CD4-positive, alpha-beta T cell treated with Interleukin-15 for 4 hours (primary cell): ENCODE measurements at regions not wholly inside any gene's neighbourhood (a gene's known extent, or its start where the extent isn't known, plus 50 kb on each side); places are given as distances from the start of the nearest gene placed in this dataset.
A peak's percentile ranks its signal among the peaks of the same experiment; 100 is the strongest.

ENCODE experiments used
- DNase-seq: peaks from one replicate; pipeline ENCODE4 v3.0.0-alpha.2; 2020; ENCODE audit warnings: low spot score

DNA sequence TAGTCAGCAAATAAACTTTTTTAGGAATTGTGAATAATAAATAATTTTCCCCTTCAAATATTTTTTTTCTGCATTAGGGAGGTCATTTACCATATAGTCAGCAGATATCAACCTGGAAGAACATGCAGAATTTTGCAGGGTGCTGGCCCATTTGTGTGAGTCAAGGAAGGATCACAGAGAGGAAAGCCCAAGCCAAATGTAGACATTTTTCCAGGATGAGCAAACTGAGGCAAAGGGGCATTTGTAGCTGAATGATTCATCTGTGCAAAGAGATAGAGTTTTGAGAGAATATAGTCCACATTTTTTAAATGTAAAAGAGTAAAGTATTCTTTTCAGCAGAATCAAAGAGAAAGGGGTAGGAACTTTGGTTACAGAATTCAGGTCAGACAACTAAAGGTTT, 555.5 kb upstream of the MARCKS start:
- DNase-seq: no peak

- no peak for DNase-seq
Observed at GRCh38 chr6:113304116-113304515, 553.0 kb upstream of the MARCKS start.

DNA sequence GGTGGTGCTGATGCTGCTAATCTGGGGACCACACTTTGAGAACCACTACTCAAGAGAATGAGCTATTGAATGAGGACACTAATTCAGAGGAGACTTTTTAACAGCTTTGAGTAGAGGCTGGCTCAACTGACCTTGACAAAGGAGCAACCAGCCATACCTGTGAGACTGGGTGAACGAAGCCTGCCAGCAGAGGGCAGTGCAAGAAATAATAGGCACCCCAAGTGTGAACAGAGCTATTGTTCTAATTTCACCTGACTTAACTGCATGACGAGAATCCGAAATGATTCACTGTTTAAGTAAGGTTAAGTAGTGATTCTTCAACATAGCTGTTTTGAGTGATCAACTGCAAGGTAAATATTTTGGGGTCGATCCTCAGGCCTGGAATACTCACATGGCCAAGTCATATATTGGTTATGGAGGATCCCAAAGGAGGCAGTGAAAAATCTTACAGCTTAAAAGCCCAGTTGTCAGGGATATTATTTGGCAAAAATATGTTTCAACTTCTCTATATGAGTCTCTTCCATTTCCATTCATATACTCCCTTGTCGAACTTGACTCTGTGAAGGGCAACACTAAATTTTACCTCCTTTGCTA, 550.5 kb upstream of the MARCKS start:
- peak; percentile 23 for DNase-seq

DNA sequence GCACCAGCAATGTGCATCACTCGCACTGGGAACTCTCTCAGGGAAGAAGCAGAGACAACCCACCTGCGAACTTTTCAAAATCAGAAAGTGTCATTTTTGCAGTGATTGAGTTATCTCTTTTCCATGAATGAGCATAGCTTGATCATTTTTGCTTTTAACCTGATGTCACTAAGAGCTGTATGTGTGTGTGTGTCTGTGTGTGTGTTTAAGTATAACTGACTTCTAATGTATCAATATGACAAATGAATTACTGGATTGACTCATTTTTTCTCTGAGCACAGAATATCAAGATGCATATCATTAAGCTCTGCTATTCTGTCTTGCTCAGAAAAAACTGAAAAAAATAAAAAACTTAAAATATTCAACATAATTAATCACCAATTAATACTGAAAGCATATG, 548.9 kb upstream of the MARCKS start:
- DNase-seq: no peak

- DNase-seq: no peak
Observed at GRCh38 chr6:113313841-113314240, 543.3 kb upstream of the MARCKS start.

GRCh38 chr6:113315165-113315564, 542.0 kb upstream of the MARCKS start:
- DNase-seq: no peak

- DNase-seq: no peak
Observed at GRCh38 chr6:113315879-113316278, 541.3 kb upstream of the MARCKS start.

GRCh38 chr6:113317442-113317841, 539.7 kb upstream of the MARCKS start:
- DNase-seq: no peak

DNA sequence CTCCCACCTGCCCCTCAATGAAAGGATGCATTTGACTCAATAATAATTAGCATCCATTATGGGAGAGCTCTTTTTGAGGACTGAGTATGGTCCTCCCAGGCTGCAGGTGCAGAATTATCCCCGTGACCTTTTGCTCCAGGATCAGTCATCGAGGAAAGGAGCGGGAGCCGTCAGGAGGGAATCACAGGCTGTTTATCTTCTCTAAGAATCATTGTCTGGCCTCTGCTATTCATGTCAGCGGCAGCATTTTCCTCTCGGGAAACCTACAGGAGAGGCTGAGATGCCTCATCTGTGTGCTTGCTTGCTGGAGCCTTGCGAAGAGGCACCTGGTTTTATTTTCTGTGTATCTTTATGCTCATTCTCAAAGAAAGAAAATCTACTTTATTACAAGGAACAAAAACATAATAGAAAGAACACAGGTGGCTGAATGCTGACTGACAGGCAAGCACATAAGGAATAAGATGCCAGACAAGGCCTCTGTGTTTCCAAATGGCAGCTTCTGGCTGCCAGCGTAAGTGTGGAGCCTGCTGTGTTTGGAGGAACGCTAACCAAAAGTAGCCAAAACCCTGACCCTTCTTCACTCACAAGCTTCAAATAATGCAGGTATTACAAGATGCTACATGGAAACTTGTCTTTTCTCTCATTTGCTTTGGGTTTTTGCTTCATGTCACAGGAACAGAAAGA, 539.1 kb upstream of the MARCKS start:
- no peak for DNase-seq

DNA sequence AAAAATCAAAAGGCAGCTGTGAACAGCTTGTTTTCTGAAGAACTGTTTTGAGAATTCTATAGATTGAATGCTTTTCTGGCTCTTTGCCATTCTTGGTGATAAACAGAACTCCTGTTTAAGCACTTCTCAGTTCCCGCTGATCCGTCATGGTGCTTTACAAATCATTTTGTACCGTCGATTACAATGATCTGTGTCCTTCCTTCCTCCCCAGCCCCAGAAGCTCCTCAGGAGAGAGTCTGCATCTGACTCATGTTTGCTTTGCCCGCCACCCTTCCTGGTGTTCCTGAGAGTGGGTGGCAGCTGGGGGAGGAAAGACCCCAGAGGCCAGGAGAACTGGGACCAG, 538.6 kb upstream of the MARCKS start:
- DNase-seq: no peak

GRCh38 chr6:113320653-113321052, 536.5 kb upstream of the MARCKS start:
- no peak for DNase-seq

- no peak for DNase-seq
Observed at GRCh38 chr6:113326781-113327180, 530.4 kb upstream of the MARCKS start.

GRCh38 chr6:113328886-113329381, 528.2 kb upstream of the MARCKS start:
- no peak for DNase-seq

DNA sequence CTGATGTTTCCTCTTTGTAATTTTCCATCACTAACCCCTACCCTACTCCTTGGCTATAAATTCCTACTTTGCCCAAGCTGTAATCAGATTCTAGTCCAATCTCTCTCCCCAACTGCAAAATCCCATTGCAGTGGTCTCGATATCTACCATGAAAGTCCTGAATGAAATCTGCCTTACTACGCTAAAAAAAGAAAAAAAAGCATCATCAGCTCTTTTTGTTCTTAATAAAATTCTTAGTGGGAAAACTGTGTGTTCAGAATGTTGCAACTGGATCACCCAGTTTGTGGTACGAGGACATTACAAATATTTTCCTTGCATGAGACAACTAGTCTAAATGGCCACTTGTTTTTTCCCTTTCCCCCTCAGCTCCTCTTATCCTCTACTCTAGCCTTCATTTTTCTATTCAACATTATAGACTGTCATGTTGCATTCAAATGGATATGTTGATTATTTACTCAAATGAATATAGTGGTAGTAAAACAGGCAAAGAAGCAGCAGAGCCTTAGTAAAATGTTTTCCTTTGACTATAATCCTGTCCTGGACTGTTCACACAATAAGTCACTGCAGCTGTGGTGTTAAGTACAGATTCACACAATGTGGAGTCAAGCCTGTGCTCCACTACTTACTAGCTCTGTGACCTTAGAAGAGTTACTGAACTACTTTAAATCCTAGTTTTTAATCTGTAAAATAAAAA, 527.1 kb upstream of the MARCKS start:
- no peak for DNase-seq

DNA sequence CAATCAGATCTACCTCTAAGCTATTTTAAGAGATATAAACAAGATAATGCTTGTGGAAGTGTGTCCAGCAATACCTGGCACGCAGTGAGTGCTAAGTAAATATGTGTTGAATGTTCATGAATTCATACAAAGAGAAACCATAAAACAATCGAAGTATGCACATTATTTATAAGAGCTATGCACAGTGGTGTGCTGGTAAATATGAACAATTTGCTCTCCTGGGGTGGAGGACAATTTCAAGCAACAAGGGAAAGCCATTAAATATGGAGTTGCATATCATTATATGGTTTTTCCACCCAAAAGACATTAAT, 526.6 kb upstream of the MARCKS start:
- DNase-seq: no peak

DNA sequence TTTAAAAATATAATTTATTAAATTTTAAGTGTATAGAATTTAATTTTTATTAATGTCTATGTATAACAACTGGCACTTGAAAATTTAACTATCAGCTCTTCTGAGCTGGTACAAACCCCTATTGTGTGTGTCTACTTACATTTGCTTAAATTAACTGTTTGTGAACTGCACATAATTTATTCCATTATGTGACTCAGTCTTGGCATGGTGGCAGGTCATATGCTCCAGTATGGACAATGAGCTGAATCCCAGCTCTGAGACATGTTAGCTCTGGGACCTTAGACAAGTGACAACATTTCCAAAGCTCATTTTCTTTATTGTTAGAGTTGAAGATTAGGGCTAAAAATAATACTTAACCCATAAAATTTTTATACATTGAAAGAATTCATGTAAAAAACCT, 526.1 kb upstream of the MARCKS start:
- DNase-seq: no peak

- DNase-seq: no peak
Observed at GRCh38 chr6:113338644-113339043, 518.5 kb upstream of the MARCKS start.

DNA sequence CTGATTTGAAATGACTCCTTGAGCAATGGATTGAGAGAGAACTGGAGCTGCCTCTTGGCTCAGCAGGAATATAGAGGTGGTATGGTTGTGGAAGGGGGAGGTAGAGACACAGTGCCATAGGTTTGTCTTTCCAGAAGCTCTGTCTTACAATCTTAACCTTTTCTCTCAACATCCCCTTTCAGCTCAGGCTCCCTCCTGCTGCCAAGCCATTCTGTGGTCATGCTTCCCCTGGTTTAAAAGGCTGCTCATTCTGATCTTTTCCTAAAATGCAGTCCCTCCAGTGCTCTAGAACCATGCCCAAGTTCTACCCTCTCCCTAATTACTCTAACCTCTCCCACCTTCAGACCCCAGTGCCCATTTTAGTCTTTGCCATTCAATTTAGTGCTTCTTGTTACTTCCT, 517.9 kb upstream of the MARCKS start:
- DNase-seq: no peak

DNA sequence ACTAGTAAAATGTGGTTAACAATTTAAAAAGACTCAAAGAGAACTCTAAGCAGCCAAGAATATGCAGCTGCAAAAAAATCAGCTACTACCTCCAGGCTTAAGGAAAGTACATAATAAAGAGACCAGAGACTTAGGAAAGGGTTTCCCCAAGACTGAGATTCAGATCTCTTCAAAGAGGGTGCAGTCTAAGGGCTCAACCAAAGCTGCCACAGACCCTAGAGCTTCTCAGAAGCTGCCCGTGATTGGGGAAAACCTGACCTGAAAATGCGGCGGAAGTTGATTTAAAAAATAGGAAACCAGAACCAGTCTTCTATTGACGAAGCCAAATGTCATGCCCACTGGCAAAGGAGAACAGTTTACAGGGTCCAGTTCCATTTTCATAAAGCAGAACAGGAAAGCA, 516.8 kb upstream of the MARCKS start:
- DNase-seq: no peak

DNA sequence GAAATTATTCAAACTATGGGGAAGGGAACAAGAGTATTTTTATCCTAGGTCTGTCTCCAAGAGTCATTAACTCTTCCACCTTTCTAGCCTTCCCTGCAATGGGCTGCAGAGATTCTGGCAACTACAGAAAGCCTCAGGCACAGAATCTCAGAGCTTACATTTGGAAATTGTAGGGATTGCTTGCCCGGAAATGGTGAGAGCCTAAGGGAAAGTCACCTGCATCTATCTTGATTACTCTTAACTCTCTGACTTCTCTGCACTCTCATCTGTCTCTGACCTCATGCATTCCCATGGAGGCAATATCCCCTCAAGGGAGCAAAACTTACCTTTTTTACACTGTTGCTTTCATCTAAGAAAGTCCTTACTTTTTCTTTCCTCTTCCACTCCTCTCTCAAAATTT, 513.2 kb upstream of the MARCKS start:
- no peak for DNase-seq

GRCh38 chr6:113344969-113345368, 512.2 kb upstream of the MARCKS start:
- no peak for DNase-seq

- DNase-seq: no peak
Observed at GRCh38 chr6:113347436-113347835, 509.7 kb upstream of the MARCKS start.

- no peak for DNase-seq
Observed at GRCh38 chr6:113350461-113350860, 506.7 kb upstream of the MARCKS start.
